ENCODE measurements at regions not wholly inside any gene's neighbourhood (a gene's known extent, or its start where the extent isn't known, plus 50 kb on each side); places are given as distances from the start of the nearest gene placed in this dataset.
"Not testable (repeated sequence)": the region's sequence is repeated elsewhere in the genome, so short reads cannot be mapped to it uniquely, and the experiment has no call there.

DNA sequence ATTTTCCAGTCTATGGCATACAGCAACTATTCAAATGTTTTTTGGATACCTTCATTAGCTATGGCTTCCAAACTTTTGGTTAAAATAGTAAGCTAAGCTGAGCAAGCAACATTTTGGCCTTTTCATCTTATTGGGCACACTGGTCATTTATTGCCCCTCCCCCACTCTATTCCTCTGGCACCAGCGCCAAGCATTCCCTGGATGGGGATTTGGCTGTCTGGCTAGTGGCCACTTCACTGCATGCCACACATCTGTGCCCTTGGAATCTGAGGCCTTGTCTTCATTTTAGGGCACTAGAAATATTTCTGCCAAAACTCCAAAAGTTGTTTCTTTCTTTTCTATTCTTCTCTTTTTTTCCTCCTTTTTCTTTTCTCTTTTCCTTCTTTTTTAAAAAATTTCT lies 305.8 kb upstream of the POTED start:
- not testable (repeated sequence) for DNase-seq

DNA sequence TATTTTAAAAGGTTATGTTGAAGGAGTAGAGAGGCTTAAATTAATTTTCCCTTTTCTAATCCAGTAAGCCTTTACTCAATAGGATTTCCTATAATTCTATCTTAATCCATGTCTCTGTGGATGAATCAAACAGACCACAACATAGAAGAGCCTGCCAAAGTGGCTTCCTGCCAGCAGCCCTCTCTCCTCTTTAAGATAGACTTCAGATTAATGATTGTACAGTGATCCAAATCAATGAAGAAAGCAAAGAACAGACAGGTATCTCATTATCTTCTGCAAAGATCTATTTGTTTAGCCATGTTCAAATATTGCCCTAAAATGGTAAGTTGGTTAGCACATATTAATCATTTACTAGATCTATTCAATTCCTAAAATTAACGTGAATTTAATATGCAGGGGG lies 304.7 kb upstream of the POTED start:
- DNase-seq, result not testable (repeated sequence)

DNA sequence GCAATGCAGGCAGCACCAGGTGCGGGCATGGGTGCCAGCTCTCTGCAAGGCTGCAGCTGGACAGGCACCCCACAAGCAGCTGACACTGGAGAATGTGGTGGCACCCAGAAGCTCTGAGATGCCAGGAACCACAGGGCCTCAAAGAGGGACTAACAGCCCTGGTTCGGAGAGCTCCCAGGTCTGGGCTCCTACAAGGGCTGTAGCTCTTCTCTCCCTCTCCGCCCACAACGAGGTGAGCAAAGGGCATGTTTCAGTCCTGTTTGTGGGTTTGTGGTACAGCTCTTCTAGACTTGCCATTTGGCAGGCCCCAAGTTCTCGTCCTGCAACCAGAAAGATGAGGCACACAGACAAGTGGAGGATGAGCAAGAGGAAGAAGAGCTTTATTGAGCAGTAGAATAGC lies 299.5 kb upstream of the POTED start:
- DNase-seq, result not testable (repeated sequence)

DNA sequence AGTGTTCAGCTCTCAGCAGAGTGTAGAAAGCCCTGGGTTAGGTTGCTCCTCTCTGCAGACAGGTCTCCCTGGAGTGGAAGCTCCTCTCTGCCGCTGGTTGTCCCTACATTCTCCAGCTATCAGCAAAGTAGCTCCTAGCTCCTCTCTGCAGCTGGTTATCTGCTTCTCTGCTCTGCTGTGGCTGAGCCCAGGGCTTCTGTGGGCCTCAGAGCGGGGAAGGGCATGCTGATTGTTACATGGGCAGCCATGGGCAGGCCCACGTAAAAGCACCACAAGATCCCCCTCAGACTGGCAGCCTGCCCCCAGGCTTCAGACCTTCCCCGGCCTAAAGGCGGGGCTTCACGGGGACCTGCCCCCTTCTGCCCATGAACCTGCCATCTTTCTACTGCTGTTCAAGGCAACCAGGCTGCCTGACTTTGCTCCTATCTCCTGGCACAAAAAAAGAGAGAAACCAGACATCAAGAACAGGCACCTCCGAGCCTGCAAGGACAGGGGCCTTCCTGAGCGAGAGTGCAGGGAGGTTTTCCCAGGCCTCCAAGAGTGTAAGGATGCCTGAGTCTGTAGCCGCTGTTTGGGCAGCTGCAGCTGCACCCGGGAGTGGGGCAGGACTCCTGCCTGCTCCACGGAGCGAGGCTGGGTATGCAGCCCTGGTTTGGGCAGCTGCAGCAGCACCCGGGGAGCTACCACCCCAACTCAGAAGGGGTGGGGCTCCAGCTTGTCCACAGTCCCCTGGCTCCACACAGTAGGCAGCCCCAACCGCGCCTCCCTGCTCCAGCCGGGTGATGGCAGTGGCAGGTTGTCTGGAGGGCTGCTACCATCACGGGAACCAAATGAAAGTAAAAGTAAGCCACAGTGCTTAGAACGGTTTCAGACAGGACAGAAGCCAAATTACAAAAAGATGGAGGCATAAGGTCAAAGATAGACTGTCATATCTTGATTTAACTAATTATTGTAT lies 298.7 kb upstream of the POTED start:
- not testable (repeated sequence) for DNase-seq

DNA sequence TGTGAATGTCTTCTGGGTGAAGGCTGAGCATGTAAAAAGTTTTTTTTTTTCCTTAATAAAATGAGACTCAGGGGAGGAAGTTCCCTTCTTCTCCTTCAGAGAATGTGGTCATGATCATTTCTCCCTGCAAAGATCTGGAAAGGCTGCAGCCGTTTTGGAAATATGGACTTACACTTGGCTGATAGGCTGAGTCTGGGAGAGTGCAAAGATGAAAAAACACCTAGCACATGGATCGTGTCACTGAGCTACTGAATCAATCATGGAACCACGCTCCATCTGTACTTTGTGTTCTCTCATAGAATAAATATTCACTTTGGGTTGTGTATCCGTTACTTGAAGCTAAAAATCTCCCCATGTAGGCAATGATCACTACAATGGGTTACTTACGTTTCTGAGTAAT lies 290.9 kb upstream of the POTED start:
- not testable (repeated sequence) for DNase-seq

DNA sequence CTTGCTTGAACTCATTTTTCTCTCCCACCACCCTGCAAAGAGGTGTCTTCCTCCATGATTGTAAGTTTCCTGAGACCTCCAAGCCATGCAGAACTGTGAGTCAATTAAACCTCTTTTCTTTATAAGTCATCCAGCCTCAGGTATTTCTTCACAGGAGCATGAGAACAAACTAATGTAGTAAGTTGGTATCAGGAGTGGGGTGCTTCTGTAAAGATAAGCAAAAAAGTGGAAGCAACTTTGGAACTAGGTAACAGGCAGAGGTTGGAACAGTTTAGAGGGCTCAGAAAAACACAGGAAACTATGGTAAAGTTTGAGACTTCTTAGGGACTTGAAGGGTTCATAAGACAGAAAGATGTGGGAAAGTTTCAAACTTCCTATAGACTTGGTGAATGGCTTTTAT lies 287.7 kb upstream of the POTED start:
- DNase-seq, result not testable (repeated sequence)

DNA sequence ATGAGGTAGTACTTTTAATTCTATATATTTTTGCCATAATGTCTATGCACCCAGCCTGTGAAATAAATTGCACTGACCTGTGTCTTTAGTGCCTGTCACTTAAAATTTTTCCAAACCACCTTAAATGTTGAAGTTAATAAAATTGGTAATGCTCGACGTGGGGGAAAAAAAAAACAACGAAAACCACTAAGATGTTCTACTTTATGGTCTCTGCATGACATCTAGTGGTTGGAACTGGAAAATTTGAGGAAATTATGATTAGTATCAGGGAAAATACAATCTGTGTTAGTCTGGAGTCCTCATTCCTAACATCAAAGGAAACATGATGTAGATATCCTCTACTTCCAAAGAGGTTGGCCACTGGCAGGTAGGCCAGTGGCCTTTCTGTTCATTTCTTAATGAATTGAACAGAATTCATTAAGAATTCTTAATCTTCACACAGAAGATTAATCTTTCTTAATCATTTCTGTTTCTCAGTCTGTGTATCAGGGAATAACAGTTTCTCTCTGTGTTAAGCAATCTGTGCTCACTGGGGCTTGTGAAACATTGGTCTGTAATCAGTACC lies 268.8 kb upstream of the POTED start:
- not testable (repeated sequence) for DNase-seq

DNA sequence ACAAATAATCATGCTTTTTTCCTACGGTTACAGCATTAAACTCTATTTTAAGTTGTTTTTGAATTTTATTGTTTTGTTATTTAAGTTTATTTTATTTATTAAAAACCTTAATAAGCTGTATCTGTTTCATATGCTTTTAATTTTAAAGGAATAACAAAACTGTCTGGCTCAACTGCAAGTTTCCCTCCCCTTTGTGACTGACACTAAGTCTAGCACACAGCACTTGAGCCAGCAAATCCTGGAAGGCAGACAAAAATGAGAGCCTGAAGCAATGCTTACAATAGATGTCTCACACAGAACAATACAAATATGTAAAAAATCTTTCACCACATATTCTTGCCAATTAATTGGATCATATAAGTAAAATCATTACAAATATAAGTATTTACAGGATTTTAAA lies 258.1 kb upstream of the POTED start:
- not testable (repeated sequence) for DNase-seq

DNA sequence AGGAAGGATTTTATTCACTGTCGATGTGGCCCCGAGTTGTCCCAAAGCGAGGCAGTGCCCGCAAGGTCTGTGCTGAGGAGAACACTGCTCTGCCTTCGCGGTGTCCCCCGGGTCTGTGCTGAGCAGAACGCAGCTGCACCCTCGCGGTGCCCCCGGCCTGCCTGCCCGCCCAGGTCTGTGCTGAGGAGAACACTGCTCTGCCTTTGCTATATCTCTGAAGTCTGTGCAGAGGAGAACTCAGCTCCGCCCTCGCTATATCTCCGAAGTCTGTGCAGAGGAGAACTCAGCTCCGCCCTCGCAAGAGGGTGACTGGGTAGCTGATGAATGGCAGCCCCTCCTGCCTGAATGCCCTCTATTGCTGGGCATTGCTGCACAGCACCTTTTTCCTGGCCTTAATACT lies 249.4 kb upstream of the POTED start:
- not testable (repeated sequence) for DNase-seq

DNA sequence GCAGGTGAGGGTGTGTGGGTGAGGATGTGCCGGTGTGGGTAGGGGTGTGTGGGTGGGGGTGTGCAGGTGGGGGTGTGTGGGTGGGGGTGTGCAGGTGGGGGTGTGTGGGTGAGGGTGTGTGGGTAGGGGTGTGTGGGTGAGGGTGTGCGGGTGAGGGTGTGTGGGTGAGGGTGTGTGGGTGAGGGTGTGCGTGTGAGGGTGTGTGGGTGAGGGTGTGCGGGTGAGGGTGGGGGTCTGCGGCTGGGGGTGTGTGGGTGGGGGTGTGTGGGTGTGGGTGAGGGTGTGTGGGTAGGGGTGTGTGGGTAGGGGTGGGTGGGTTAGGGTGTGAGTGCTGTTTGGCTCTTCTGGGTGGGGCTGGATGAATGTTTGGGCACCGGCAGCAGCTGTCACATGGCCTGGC lies 241.4 kb upstream of the POTED start:
- no peak for DNase-seq

DNA sequence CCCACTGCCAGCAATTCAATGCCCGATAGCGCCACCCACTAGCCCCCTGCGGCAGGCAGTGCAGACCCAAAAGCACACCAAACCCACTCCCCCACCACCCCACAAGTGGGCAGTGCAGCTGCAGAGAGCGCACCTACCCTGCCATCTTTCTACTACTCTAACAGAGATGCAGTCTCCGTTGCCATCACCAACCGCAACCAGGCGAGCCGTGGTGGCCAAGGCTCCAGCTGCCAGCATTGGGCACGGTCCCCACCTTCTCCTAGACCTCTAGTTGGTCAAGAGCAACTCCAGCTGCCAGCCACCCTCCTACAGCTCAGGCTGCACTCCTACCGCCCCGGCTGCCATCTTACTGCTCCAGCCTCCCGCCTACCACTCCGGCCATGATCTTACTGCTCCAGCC lies 236.9 kb upstream of the POTED start:
- DNase-seq, result not testable (repeated sequence)

DNA sequence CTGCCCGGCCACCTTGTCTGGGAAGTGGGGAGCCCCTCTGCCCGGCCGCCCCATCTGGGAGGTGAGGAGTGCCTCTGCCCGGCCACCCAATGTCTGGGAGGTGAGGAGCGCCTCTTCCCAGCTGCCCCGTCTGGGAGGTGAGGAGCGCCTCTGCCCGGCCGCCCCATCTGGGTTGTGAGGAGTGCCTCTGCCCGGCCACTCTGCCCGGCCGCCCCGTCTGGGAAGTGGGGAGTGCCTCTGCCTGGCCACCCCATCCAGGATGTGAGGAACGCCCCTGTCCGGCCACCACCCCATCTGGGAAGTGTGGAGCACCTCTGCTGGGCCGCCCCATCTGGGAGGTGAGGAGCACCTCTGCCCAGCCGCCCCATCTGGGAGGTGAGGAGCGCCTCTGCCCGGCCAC lies 230.6 kb upstream of the POTED start:
- DNase-seq, result not testable (repeated sequence)

DNA sequence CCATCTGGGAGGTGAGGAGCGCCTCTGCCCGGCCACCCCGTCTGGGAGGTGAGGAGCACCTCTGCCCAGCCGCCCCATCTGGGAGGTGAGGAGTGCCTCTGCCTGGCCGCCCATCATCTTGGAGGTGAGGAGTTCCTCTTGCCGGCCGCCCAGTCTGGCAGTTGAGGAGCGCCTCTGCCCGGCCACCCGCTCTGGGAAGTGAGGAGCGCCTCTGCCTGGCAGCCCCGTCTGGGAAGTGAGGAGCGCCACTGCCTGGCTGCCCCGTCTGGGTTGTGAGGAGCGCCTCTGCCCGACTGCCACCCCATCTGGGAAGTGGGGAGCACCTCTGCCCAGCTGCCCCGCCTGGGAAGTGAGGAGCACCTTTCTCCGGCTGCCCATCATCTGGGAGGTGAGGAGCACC lies 230.0 kb upstream of the POTED start:
- not testable (repeated sequence) for DNase-seq

DNA sequence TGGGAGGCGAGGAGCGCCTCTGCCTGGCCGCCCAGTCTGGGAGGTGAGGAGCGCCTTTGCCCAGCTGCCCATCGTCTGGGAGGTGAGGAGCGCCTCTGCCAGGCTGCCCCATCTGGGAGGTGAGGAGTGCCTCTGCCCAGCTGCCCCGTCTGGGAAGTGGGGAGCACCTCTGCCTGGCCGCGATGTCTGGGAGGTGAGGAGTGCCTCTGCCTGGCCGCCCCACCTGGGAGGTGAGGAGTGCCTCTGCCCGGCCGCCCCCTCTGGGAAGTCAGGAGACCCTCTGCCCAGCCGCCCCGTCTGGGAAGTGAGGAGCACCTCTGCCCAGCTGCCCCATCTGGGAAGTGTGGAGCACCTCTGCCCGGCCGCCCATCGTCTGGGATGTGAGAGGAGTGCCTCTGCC lies 229.0 kb upstream of the POTED start:
- not testable (repeated sequence) for DNase-seq

DNA sequence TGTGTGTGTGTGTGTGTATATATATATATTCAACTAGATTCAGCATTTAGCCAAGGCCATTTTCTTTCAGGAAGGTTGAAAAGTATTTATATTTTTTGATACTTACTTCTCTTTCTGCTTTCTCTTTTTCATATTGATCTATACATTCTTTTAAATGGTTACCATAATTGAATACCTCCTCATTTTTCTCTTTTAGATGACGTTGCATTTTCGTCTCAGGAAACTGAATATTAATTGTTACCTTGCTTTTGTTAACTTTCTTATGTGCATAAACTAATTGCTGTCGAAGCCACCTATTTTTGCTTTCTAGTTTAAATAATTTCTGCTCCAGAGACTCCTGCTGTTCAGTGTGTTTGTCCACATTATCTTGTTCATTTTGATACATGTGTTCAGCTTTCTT lies 225.4 kb upstream of the POTED start:
- DNase-seq, result not testable (repeated sequence)

DNA sequence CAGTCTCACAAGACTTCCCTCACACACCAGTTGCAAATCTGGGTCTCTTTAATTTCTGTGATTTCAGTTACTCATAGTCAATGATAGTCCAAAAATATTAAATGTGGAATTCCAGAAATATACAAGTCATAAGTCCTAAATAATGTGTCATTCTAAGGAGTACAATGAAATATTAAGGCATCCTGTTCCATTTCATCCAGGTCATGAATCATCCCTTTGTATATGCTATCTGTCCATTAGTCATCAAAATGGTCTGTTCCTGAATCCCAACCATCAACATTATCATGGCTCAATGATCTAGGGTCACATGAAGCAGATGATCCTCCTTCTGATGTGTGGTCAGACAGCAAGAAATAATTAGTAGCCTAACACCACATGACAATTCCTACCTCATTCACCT lies 200.4 kb upstream of the POTED start:
- not testable (repeated sequence) for DNase-seq

DNA sequence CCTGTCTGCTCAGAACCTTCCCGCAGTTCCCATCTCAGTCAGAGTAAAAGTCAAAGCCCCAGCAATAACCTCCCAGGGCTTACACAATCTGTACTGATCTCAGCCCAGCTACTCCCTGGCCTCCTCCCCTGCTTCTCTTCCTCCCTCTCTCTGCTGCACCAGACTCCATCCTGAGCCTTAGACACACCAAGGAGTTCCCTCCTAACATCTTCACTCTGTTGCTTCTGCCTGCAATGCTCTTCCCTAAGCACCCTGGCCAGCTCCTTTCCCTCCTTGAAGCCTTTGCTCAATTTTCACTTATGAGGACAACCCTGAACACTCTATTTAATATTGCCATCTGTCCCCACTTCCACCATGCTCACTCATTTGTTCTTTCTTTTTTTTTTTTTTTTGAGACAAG lies 173.7 kb upstream of the POTED start:
- DNase-seq, result peak; percentile 1

DNA sequence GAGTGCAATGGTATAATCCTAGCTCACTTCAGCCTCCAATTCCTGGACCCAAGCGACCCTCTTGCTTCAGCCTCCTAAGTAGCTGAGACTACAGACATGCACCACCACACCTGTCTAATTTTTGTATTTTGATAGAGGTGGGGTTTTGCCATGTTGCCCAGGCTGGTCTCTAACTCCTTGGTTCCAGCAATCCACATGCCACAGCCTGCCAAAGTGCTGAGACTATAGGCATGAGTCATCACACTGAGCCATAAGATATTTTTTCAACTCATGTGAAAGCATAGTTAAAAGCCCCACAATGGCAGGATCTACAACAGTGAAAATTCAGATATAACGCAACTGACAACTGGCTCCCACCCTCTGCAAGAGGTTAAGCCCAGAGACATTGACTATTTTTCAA lies 161.8 kb upstream of the POTED start:
- DNase-seq, result not testable (repeated sequence)

DNA sequence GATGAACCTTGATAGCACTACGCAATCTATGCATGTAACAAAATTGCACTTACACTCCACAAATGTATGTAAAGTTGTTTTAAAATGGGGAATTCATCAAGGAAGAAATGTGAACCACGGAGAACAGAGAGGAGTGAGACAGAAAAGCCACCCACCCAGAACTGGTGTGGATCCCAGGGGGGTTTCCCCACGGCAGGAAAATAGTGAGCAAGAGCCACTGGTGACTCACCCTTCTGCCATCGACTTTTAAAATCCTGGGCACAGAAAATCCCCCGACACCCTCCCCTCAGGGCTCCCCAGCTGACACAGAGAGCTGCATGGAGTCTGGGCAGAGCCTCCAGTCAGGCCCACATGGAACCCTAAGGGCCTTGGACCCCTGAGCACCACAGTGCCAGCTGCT lies 146.0 kb upstream of the POTED start:
- DNase-seq, result not testable (repeated sequence)
